HEK293 (cell line): ENCODE measurements at regions not wholly inside any gene's neighbourhood (a gene's known extent, or its start where the extent isn't known, plus 50 kb on each side); places are given as distances from the start of the nearest gene placed in this dataset.

Experiments
- GLIS1 ChIP-seq: fragments of 450-650 bp; formaldehyde crosslinking; IDR thresholded peaks from 2 replicates; pipeline ENCODE4 v1.5.1; 2016; ENCODE audit warnings: missing biosample characterization, missing genetic modification characterization
- HOXA7 ChIP-seq: sonication (generic); formaldehyde crosslinking; IDR thresholded peaks from 2 replicates; pipeline ENCODE4 v1.8.1; 2022; ENCODE audit warnings: missing genetic modification reagents, borderline replicate concordance
- KLF1 ChIP-seq: fragments of 450-650 bp; formaldehyde crosslinking; IDR thresholded peaks from 2 replicates; pipeline ENCODE4 v1.5.1; 2016; ENCODE audit warnings: missing biosample characterization, missing genetic modification characterization
- OVOL3 ChIP-seq: fragments of 450-650 bp; formaldehyde crosslinking; IDR thresholded peaks from 2 replicates; pipeline ENCODE4 v1.5.1; 2016; ENCODE audit warnings: missing biosample characterization, missing genetic modification characterization
- REPIN1 ChIP-seq: fragments of 450-650 bp; formaldehyde crosslinking; IDR thresholded peaks from 2 replicates; pipeline ENCODE4 v1.5.1; 2017; ENCODE audit warnings: missing biosample characterization, missing genetic modification characterization, low read depth
- ZBTB21 ChIP-seq: fragments of 450-650 bp; formaldehyde crosslinking; IDR thresholded peaks from 2 replicates; pipeline ENCODE4 v1.5.1; 2017; ENCODE audit warnings: missing biosample characterization, missing genetic modification characterization
- ZNF2 ChIP-seq: fragments of 450-650 bp; formaldehyde crosslinking; IDR thresholded peaks from 2 replicates; pipeline ENCODE4 v1.5.1; 2016; ENCODE audit warnings: missing biosample characterization, missing genetic modification characterization
- ZNF274 ChIP-seq, 2 experiments: fragments of 200-500 bp in 1 of 2; fragments of 450-650 bp in 1 of 2; sonication (Bioruptor generic) in 1 of 2; formaldehyde crosslinking in 1 of 2; IDR thresholded peaks; 2 replicates each; pipeline versions ENCODE4 v1.5.1 to v1.6.1; 2014 to 2016; ENCODE audit warnings: borderline replicate concordance in 1 of 2, inconsistent platforms in 1 of 2, low read length in 1 of 2, missing biosample characterization in 1 of 2, missing genetic modification characterization in 1 of 2
- ZNF302 ChIP-seq: fragments of 450-650 bp; formaldehyde crosslinking; IDR thresholded peaks from 2 replicates; pipeline ENCODE4 v1.5.1; 2016; ENCODE audit warnings: missing biosample characterization, missing genetic modification characterization, low read depth
- ZNF350 ChIP-seq: fragments of 450-650 bp; formaldehyde crosslinking; IDR thresholded peaks from 2 replicates; pipeline ENCODE4 v1.5.0; 2017; ENCODE audit warnings: missing biosample characterization, mild to moderate bottlenecking, missing genetic modification characterization
- ZNF561 ChIP-seq: fragments of 450-650 bp; IDR thresholded peaks from 2 replicates; pipeline ENCODE4 v1.5.1; 2018; ENCODE audit warnings: missing biosample characterization, missing genetic modification characterization, borderline replicate concordance
- ZNF658 ChIP-seq: fragments of 450-650 bp; formaldehyde crosslinking; IDR thresholded peaks from 2 replicates; pipeline ENCODE4; 2016; ENCODE audit warnings: missing biosample characterization, missing genetic modification characterization
- TF ChIP-seq, protein P1 (sequence below): fragments of 450-650 bp; formaldehyde crosslinking; IDR thresholded peaks from 2 replicates; pipeline ENCODE4 v1.5.1; 2016; ENCODE audit warnings: missing biosample characterization, missing genetic modification characterization
- TF ChIP-seq, protein P2 (sequence below): fragments of 450-650 bp; formaldehyde crosslinking; IDR thresholded peaks from 2 replicates; pipeline ENCODE4 v1.5.1; 2016; ENCODE audit warnings: missing biosample characterization, missing genetic modification characterization

- no peak for TF ChIP-seq ZNF274 (IDR thresholded peaks at IDR 0.05; ENCODE audit: low read length)
- TF ChIP-seq ZNF274 (tag by site-specific recombination; IDR thresholded peaks at IDR 0.05; ENCODE audit: borderline replicate concordance), result no peak
- TF ChIP-seq HOXA7 (CRISPR knock-in tag), result no peak
- TF ChIP-seq, protein P1, sequence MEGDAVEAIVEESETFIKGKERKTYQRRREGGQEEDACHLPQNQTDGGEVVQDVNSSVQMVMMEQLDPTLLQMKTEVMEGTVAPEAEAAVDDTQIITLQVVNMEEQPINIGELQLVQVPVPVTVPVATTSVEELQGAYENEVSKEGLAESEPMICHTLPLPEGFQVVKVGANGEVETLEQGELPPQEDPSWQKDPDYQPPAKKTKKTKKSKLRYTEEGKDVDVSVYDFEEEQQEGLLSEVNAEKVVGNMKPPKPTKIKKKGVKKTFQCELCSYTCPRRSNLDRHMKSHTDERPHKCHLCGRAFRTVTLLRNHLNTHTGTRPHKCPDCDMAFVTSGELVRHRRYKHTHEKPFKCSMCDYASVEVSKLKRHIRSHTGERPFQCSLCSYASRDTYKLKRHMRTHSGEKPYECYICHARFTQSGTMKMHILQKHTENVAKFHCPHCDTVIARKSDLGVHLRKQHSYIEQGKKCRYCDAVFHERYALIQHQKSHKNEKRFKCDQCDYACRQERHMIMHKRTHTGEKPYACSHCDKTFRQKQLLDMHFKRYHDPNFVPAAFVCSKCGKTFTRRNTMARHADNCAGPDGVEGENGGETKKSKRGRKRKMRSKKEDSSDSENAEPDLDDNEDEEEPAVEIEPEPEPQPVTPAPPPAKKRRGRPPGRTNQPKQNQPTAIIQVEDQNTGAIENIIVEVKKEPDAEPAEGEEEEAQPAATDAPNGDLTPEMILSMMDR (tag by site-specific recombination), result no peak
- no peak for TF ChIP-seq ZNF2
- no peak for TF ChIP-seq ZNF658 (tag by site-specific recombination)
- no peak for TF ChIP-seq GLIS1
- TF ChIP-seq ZNF350 (tag by site-specific recombination), result no peak
- TF ChIP-seq, protein P2, sequence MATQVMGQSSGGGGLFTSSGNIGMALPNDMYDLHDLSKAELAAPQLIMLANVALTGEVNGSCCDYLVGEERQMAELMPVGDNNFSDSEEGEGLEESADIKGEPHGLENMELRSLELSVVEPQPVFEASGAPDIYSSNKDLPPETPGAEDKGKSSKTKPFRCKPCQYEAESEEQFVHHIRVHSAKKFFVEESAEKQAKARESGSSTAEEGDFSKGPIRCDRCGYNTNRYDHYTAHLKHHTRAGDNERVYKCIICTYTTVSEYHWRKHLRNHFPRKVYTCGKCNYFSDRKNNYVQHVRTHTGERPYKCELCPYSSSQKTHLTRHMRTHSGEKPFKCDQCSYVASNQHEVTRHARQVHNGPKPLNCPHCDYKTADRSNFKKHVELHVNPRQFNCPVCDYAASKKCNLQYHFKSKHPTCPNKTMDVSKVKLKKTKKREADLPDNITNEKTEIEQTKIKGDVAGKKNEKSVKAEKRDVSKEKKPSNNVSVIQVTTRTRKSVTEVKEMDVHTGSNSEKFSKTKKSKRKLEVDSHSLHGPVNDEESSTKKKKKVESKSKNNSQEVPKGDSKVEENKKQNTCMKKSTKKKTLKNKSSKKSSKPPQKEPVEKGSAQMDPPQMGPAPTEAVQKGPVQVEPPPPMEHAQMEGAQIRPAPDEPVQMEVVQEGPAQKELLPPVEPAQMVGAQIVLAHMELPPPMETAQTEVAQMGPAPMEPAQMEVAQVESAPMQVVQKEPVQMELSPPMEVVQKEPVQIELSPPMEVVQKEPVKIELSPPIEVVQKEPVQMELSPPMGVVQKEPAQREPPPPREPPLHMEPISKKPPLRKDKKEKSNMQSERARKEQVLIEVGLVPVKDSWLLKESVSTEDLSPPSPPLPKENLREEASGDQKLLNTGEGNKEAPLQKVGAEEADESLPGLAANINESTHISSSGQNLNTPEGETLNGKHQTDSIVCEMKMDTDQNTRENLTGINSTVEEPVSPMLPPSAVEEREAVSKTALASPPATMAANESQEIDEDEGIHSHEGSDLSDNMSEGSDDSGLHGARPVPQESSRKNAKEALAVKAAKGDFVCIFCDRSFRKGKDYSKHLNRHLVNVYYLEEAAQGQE (tag by site-specific recombination), result 0 out of 2 replicates have a peak, but pooled peaks have one; percentile 55
- TF ChIP-seq OVOL3 (tag by site-specific recombination), result no peak
- no peak for TF ChIP-seq ZNF561 (tag by site-specific recombination)
- TF ChIP-seq ZBTB21 (tag by site-specific recombination), result no peak
- TF ChIP-seq KLF1, result no peak
- TF ChIP-seq REPIN1, result no peak
- TF ChIP-seq ZNF302 (tag by site-specific recombination), result no peak
Observed at GRCh38 chr14:35927727-35928126, 101.6 kb downstream of the BRMS1L start.
